ENCODE measurements at regions not wholly inside any gene's neighbourhood (a gene's known extent, or its start where the extent isn't known, plus 50 kb on each side); places are given as distances from the start of the nearest gene placed in this dataset.

DNA sequence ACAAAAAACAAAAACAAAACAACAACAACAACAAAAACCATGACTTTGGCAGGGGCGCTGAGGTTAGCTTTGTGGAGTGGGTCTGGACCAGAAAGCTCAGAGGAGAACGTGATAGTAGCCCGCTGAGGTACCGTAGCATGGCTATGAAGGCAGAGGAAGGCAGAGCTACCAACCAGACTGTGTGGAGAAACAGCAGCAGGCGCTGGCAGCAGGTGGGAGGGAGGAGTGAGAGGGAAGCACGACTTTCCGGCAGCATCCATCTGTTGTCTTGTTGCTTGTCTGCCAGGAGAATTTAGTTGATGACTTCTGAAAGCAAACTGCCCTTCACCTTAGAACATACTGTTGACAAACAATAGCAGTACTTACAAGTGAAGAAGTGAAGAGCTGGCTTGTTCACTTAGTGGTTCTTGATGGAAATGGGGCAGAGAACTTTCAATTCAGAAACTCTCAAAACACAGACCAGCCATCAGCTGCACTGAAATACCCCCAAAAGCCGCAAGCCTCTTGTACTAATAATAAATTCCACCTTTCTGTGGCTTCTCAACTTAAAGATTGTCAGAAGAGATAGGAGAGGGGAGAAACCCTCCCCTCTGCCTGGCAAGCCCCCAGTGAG lies 447.2 kb downstream of the SLITRK2 start:
- DNase-seq (ENCODE audit: low read depth): no peak
- TF ChIP-seq POLR2A (IDR thresholded peaks at IDR 0.05; ENCODE audit: extremely low read depth, insufficient read length): no peak
- TF ChIP-seq, protein P1, sequence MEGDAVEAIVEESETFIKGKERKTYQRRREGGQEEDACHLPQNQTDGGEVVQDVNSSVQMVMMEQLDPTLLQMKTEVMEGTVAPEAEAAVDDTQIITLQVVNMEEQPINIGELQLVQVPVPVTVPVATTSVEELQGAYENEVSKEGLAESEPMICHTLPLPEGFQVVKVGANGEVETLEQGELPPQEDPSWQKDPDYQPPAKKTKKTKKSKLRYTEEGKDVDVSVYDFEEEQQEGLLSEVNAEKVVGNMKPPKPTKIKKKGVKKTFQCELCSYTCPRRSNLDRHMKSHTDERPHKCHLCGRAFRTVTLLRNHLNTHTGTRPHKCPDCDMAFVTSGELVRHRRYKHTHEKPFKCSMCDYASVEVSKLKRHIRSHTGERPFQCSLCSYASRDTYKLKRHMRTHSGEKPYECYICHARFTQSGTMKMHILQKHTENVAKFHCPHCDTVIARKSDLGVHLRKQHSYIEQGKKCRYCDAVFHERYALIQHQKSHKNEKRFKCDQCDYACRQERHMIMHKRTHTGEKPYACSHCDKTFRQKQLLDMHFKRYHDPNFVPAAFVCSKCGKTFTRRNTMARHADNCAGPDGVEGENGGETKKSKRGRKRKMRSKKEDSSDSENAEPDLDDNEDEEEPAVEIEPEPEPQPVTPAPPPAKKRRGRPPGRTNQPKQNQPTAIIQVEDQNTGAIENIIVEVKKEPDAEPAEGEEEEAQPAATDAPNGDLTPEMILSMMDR (IDR thresholded peaks at IDR 0.05; ENCODE audit: low read depth, low read length): no peak
- TF ChIP-seq, protein P2, sequence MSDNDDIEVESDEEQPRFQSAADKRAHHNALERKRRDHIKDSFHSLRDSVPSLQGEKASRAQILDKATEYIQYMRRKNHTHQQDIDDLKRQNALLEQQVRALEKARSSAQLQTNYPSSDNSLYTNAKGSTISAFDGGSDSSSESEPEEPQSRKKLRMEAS (IDR thresholded peaks at IDR 0.05; ENCODE audit: low read depth, low read length): no peak
- no peak for TF ChIP-seq MYC (IDR thresholded peaks at IDR 0.05; ENCODE audit: low read depth, low read length)
- no peak overlapping the region for H3K4me3 ChIP-seq (ENCODE audit: low read depth, low read length)

DNA sequence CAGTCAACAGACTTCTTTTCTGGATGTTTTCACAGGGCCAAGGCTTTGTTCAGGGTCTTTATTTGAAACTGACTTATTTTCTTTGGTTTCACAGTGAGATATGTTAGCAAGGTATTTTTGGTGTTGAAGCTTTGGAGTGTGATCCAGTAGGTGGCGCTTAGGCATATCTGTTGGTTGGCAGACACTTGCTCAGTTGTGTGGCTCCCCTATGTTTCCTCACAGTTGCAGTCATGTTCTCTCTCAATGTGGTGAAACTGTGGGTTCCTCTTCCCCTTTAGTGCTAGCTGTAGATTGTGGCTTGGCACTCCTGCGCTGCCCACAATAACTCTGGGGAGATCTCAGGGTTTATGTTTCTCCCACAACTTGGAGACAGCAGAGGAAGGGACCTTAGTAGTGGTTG lies 460.8 kb downstream of the SLITRK2 start:
- peak; percentile 71 for DNase-seq (ENCODE audit: low read depth)
- H3K4me3 ChIP-seq (ENCODE audit: low read depth, low read length): no peak overlapping the region
- TF ChIP-seq MYC (IDR thresholded peaks at IDR 0.05; ENCODE audit: low read depth, low read length): no peak
- TF ChIP-seq, protein P1 (IDR thresholded peaks at IDR 0.05; ENCODE audit: low read depth, low read length): peak; percentile 49

Data from NB4 (cell line).